GM12878 (cell line): ENCODE measurements at regions not wholly inside any gene's neighbourhood (a gene's known extent, or its start where the extent isn't known, plus 50 kb on each side); places are given as distances from the start of the nearest gene placed in this dataset.

Experiments used
- ATAC-seq: fragments of 200-7000 bp; cut with Tn5 transposase; 3 replicates; pipeline ENCODE4 v1.9.1; 2020; ENCODE audit warnings: mild to moderate bottlenecking, moderate library complexity
- BruUV-seq: library from RNA; stranded (reverse); fragments of 400-500 nt; replicated peaks from 2 replicates; lab custom pipeline; 2021; lab: Mats Ljungman, UMichigan
- CTCF ChIA-PET: fragments of 300-600 bp; sonication (Branson Sonifier 250); formaldehyde crosslinking; extraction: SDS; loops from one replicate; lab custom pipeline; 2021; ENCODE audit warnings: inconsistent platforms; lab: Yijun Ruan, JAX
- POLR2A ChIA-PET: fragments of 350-600 bp; formaldehyde crosslinking; extraction: SDS; loops from one replicate; lab custom pipeline; 2021; ENCODE audit warnings: inconsistent platforms; lab: Charles Lee
- RAD21 ChIA-PET: fragments of 300-600 bp; sonication (Branson Sonifier 250); formaldehyde crosslinking; loops from one replicate; lab custom pipeline; 2023; ENCODE audit warnings: antibody characterized with exemption; ENCODE audit not compliant: unreplicated experiment; lab: Charles Lee
- SMC1A ChIA-PET: fragments of 300-600 bp; sonication (Branson Sonifier 250); formaldehyde crosslinking; loops from one replicate; lab custom pipeline; 2023; ENCODE audit not compliant: unreplicated experiment, uncharacterized antibody; lab: Charles Lee
- DNase-seq: peaks from one replicate; pipeline ENCODE4 v3.0.0-alpha.2; 2011; ENCODE audit warnings: low read depth, low spot score
- FAIRE-seq: peaks from 3 replicates; lab custom pipeline; 2011; peaks lifted over from hg19 to GRCh38; lab: Jason Lieb, UNC
- H2AFZ ChIP-seq: 2 replicates; pipeline ENCODE4 v1.6.0; 2011; ENCODE audit warnings: low read depth, low read length, control low read depth; ENCODE audit not compliant: control insufficient read depth
- H3K27ac ChIP-seq: 2 replicates; pipeline ENCODE4 v1.5.1; 2011; ENCODE audit warnings: control low read depth; ENCODE audit not compliant: control insufficient read depth, insufficient read depth
- H3K27me3 ChIP-seq, 2 experiments: replicated peaks in 1 of 2; 2 replicates each; pipeline versions ENCODE4 v1.6.0 to v1.6.1; 2011; ENCODE audit warnings: low read length in 1 of 2; ENCODE audit not compliant: control insufficient read depth in 2 of 2, insufficient read depth in 2 of 2
- H3K36me3 ChIP-seq, 2 experiments: 2 replicates each; pipeline ENCODE4 v1.5.1; 2011; ENCODE audit warnings: low read length in 1 of 2; ENCODE audit not compliant: control insufficient read depth in 2 of 2, insufficient read depth in 2 of 2
- H3K4me1 ChIP-seq: 2 replicates; pipeline ENCODE4 v1.6.1; 2011; ENCODE audit warnings: mild to moderate bottlenecking, low read length, moderate library complexity, mixed read lengths; ENCODE audit not compliant: control insufficient read depth, insufficient read depth
- H3K4me2 ChIP-seq: 2 replicates; pipeline ENCODE4 v1.6.0; 2011; ENCODE audit warnings: control low read depth; ENCODE audit not compliant: control insufficient read depth, insufficient read depth
- H3K4me3 ChIP-seq: fragments of 200-600 bp; sonication (generic); 2 replicates; pipeline ENCODE4 v1.5.1; 2016
- H3K79me2 ChIP-seq: 2 replicates; pipeline ENCODE4 v1.6.0; 2011; ENCODE audit warnings: low read length; ENCODE audit not compliant: control insufficient read depth, insufficient read depth
- H3K9ac ChIP-seq: 2 replicates; pipeline ENCODE4 v1.8.0; 2011; ENCODE audit warnings: low read length, control low read depth, mixed read lengths; ENCODE audit not compliant: control insufficient read depth, insufficient read depth
- H3K9me3 ChIP-seq: replicated peaks from 3 replicates; pipeline ENCODE4 v1.5.1; 2011; ENCODE audit warnings: mild to moderate bottlenecking, low read length; ENCODE audit not compliant: control insufficient read depth, insufficient read depth
- H4K20me1 ChIP-seq: 2 replicates; pipeline ENCODE4 v1.6.0; 2011; ENCODE audit not compliant: control insufficient read depth, insufficient read depth
- BRCA1 ChIP-seq: IDR thresholded peaks from 2 replicates; pipeline ENCODE4 v1.6.1; 2011; ENCODE audit warnings: low read depth, low read length, improper control_type of control experiment
- CUX1 ChIP-seq: IDR thresholded peaks from 2 replicates; pipeline ENCODE4 v1.6.1; 2012; ENCODE audit warnings: improper control_type of control experiment, low read depth, low read length; ENCODE audit not compliant: insufficient replicate concordance
- IRF4 ChIP-seq: IDR thresholded peaks from 2 replicates; pipeline ENCODE4 v1.6.1; 2011; ENCODE audit warnings: low read depth, low read length
- JUND ChIP-seq: IDR thresholded peaks from 2 replicates; pipeline ENCODE4 v1.6.1; 2012; ENCODE audit warnings: low read depth, mild to moderate bottlenecking, low read length, improper control_type of control experiment, moderate library complexity
- NFYB ChIP-seq: IDR thresholded peaks from 2 replicates; pipeline ENCODE4 v1.6.1; 2011; ENCODE audit warnings: low read depth, mild to moderate bottlenecking, low read length, improper control_type of control experiment, moderate library complexity; ENCODE audit not compliant: insufficient read depth
- NR2C2 ChIP-seq: IDR thresholded peaks from 2 replicates; pipeline ENCODE4 v1.6.1; 2011; ENCODE audit warnings: borderline replicate concordance, low read depth; ENCODE audit not compliant: control insufficient read depth, insufficient read length
- NR2F1 ChIP-seq: fragments of 450-650 bp; conservative IDR thresholded peaks from 2 replicates; pipeline ENCODE4 v1.6.1; 2017; ENCODE audit warnings: mild to moderate bottlenecking
- PBX3 ChIP-seq: IDR thresholded peaks from 2 replicates; pipeline ENCODE4 v1.6.1; 2011; ENCODE audit warnings: mild to moderate bottlenecking, low read depth, low read length, moderate library complexity; ENCODE audit not compliant: insufficient replicate concordance
- RAD51 ChIP-seq: fragments of 450-650 bp; IDR thresholded peaks from 2 replicates; pipeline ENCODE4 v1.6.1; 2016; ENCODE audit warnings: moderate library complexity, mild to moderate bottlenecking, inconsistent platforms
- SMARCA5 ChIP-seq: fragments of 450-650 bp; IDR thresholded peaks from 2 replicates; pipeline ENCODE4 v1.6.1; 2017; ENCODE audit warnings: mild to moderate bottlenecking
- SPI1 ChIP-seq: IDR thresholded peaks from 2 replicates; pipeline ENCODE4 v1.6.1; 2011; ENCODE audit warnings: low read depth, mild to moderate bottlenecking, low read length, moderate library complexity, borderline replicate concordance; ENCODE audit not compliant: insufficient read depth
- SREBF1 ChIP-seq: IDR thresholded peaks from 2 replicates; pipeline ENCODE4 v1.6.1; 2012; ENCODE audit warnings: mild to moderate bottlenecking, low read length
- SRF ChIP-seq, 2 experiments: IDR thresholded peaks; 2 replicates each; pipeline ENCODE4 v1.6.1; 2011; ENCODE audit warnings: low read depth in 2 of 2, low read length in 2 of 2, mild to moderate bottlenecking in 1 of 2, moderate library complexity in 1 of 2
- USF1 ChIP-seq: IDR thresholded peaks from 2 replicates; pipeline ENCODE4 v1.6.1; 2011; ENCODE audit warnings: borderline replicate concordance, low read depth, mild to moderate bottlenecking, moderate library complexity, mixed read lengths, low read length; ENCODE audit not compliant: insufficient read depth; ENCODE audit errors: extremely low read length
- USF2 ChIP-seq: IDR thresholded peaks from 2 replicates; pipeline ENCODE4 v1.6.1; 2011; ENCODE audit warnings: low read depth, low read length, improper control_type of control experiment, borderline replicate concordance
- ZNF207 ChIP-seq: fragments of 450-650 bp; IDR thresholded peaks from 2 replicates; pipeline ENCODE4 v1.6.1; 2014; ENCODE audit warnings: antibody characterized with exemption, mild to moderate bottlenecking, borderline replicate concordance
- WGBS: methylation state at CpG from one replicate; pipeline ENCODE4 v1.1.6; 2016; ENCODE audit warnings: low lambda C conversion rate; ENCODE audit not compliant: insufficient replicate concordance, insufficient coverage; ENCODE audit errors: missing lambda C conversion rate; 5-methylcytosine and 5-hydroxymethylcytosine counted together
- in situ Hi-C: fragments of 300-500 bp; cut with MboI; formaldehyde crosslinking; loops from 9 replicates; pipeline ENCODE4 v1.14.3; 2018; ENCODE audit warnings: mixed read lengths
- intact Hi-C: fragments of 100-400 bp; cut with micrococcal nuclease; formaldehyde crosslinking; loops from one replicate; pipeline ENCODE4 v1.14.2; 2022; ENCODE audit not compliant: unreplicated experiment

GRCh38 chr11:95299078-95299679, 68.2 kb upstream of the SESN3 start:
- in situ Hi-C loops, result no loop called here
- ChIA-PET SMC1A (interaction anchor here (0.6 to 3.7 kb wide), 4 partner anchors 32 to 145 kb away, joined by 3 to 30 read pairs (median 4); partner anchors contain the start of gene SESN3), POLR2A (no interaction called here), RAD21 (interaction anchor here (0.6 to 1.5 kb wide), 2 partner anchors 67 to 145 kb away, joined by 3 to 5 read pairs; no protein-coding TSS in a partner anchor), CTCF (interaction anchor here (0.7 to 1.4 kb wide), 5 partner anchors 17 to 440 kb away, joined by 3 read pairs; no protein-coding TSS in a partner anchor)
- TF ChIP-seq PBX3 (no peak), SMARCA5 (no peak), NR2F1 (no peak), IRF4 (no peak), ZNF207 (no peak), SRF (IDR thresholded peaks at IDR 0.05; ENCODE audit: low read depth in 2 of 2, low read length in 2 of 2) (no peak), RAD51 (no peak), JUND (no peak), NFYB (no peak), BRCA1 (no peak), SPI1 (no peak), SREBF1 (no peak), CUX1 (no peak), USF2 (no peak), USF1 (no peak), NR2C2 (no peak)
- Histone ChIP-seq H3K36me3 (no peaks in the 10 kb centered on the region), H4K20me1 (no peaks in the 10 kb centered on the region), H3K79me2 (no peaks in the 10 kb centered on the region), H3K4me3 (no peak overlapping the region), H3K9ac (no peak overlapping the region), H3K9me3 (no peaks in the 10 kb centered on the region), H3K4me2 (no peak overlapping the region), H3K4me1 (peaks cover 15% of the 10 kb centered on the region; the same call in 1 of the 2 replicates), H3K27me3 (no peaks in the 10 kb centered on the region; a peak in 2 of 4 replicates), H2AFZ (no peak overlapping the region), H3K27ac (no peak overlapping the region)
- no peak for DNase-seq
- no peak for ATAC-seq
- BruUV-seq, result no TSS peak
- FAIRE-seq, result no peak
- WGBS, result 69% methylated on average over 9 of the region's 9 CpGs
- intact Hi-C loops, result loop anchor here (5.0 kb wide), 1 partner anchor 147 kb away; no protein-coding TSS in a partner anchor
